H9 (cell line): ENCODE measurements at regions not wholly inside any gene's neighbourhood (a gene's known extent, or its start where the extent isn't known, plus 50 kb on each side); places are given as distances from the start of the nearest gene placed in this dataset.

ENCODE experiments used
- DNase-seq: peaks from one replicate; pipeline ENCODE4 v3.0.0-alpha.2; 2017
- H2AFZ ChIP-seq: one replicate; pipeline ENCODE4 v1.6.1; 2013; ENCODE audit warnings: mild to moderate bottlenecking, low read length, control low read depth, moderate library complexity
- H2AK5ac ChIP-seq: 2 replicates; pipeline ENCODE4 v1.6.1; 2013; ENCODE audit warnings: low read length, control low read depth, mixed read lengths; ENCODE audit not compliant: insufficient read length
- H2BK120ac ChIP-seq: one replicate; pipeline ENCODE4 v1.6.1; 2013; ENCODE audit warnings: low read depth, mild to moderate bottlenecking, low read length, control low read depth, inconsistent platforms; ENCODE audit not compliant: poor library complexity, severe bottlenecking
- H2BK12ac ChIP-seq: 2 replicates; pipeline ENCODE4 v1.6.1; 2013; ENCODE audit warnings: low read length, control low read depth, mixed read lengths, low read depth; ENCODE audit not compliant: insufficient read length
- H2BK15ac ChIP-seq: 2 replicates; pipeline ENCODE4 v1.6.1; 2013; ENCODE audit warnings: low read depth, low read length, control low read depth
- H2BK20ac ChIP-seq: one replicate; pipeline ENCODE4 v1.6.1; 2013; ENCODE audit warnings: low read depth, mild to moderate bottlenecking, low read length, control low read depth, inconsistent platforms; ENCODE audit not compliant: poor library complexity, severe bottlenecking
- H2BK5ac ChIP-seq: 2 replicates; pipeline ENCODE4 v1.6.1; 2013; ENCODE audit warnings: low read length, control low read depth, mixed read lengths; ENCODE audit not compliant: insufficient read length
- H3K14ac ChIP-seq: 2 replicates; pipeline ENCODE4 v1.6.1; 2013; ENCODE audit warnings: low read length, control low read depth; ENCODE audit not compliant: insufficient read depth
- H3K18ac ChIP-seq: 2 replicates; pipeline ENCODE4 v1.6.1; 2013; ENCODE audit warnings: low read depth, mild to moderate bottlenecking, mixed read lengths, low read length, control low read depth; ENCODE audit not compliant: insufficient read length
- H3K23ac ChIP-seq: 2 replicates; pipeline ENCODE4 v1.6.1; 2013; ENCODE audit warnings: low read length, control low read depth, mixed read lengths, low read depth; ENCODE audit not compliant: insufficient read length
- H3K23me2 ChIP-seq: 2 replicates; pipeline ENCODE4 v1.6.1; 2013; ENCODE audit warnings: low read depth, mild to moderate bottlenecking, mixed read lengths, low read length, control low read depth; ENCODE audit not compliant: insufficient read length, poor library complexity, severe bottlenecking
- H3K27ac ChIP-seq: 2 replicates; pipeline ENCODE4 v1.5.1; 2013; ENCODE audit warnings: low read length, control low read depth, mixed read lengths, low read depth; ENCODE audit not compliant: insufficient read length
- H3K27me3 ChIP-seq: 2 replicates; pipeline ENCODE4 v1.6.1; 2013; ENCODE audit warnings: low read length, control low read depth, inconsistent platforms; ENCODE audit not compliant: insufficient read depth
- H3K4ac ChIP-seq: 2 replicates; pipeline ENCODE4 v1.6.1; 2013; ENCODE audit warnings: low read depth, mild to moderate bottlenecking, control low read depth, inconsistent platforms, low read length, moderate library complexity
- H3K4me1 ChIP-seq: 2 replicates; pipeline ENCODE4 v1.6.1; 2013; ENCODE audit warnings: low read length, control low read depth, inconsistent platforms; ENCODE audit not compliant: insufficient read depth
- H3K4me2 ChIP-seq: 2 replicates; pipeline ENCODE4 v1.6.1; 2013; ENCODE audit warnings: low read length, control low read depth, mixed read lengths; ENCODE audit not compliant: insufficient read length, insufficient read depth
- H3K56ac ChIP-seq: 2 replicates; pipeline ENCODE4 v1.6.1; 2013; ENCODE audit warnings: low read depth, mild to moderate bottlenecking, mixed read lengths, low read length, control low read depth; ENCODE audit not compliant: insufficient read length
- H3K79me1 ChIP-seq: 2 replicates; pipeline ENCODE4 v1.6.1; 2013; ENCODE audit warnings: low read depth, mild to moderate bottlenecking, moderate library complexity, low read length, control low read depth, inconsistent platforms; ENCODE audit not compliant: insufficient read depth, poor library complexity, severe bottlenecking
- H3K79me2 ChIP-seq: 2 replicates; pipeline ENCODE4 v1.6.1; 2013; ENCODE audit warnings: low read length, control low read depth, inconsistent platforms; ENCODE audit not compliant: insufficient read depth
- H3K9ac ChIP-seq: 2 replicates; pipeline ENCODE4 v1.6.1; 2013; ENCODE audit warnings: low read length, control low read depth, mixed read lengths; ENCODE audit not compliant: insufficient read length; ENCODE audit errors: extremely low read depth
- H3K9me3 ChIP-seq: one replicate; pipeline ENCODE4 v1.6.1; 2013; ENCODE audit warnings: low read depth, low read length, inconsistent platforms; ENCODE audit not compliant: control insufficient read depth
- H3T11ph ChIP-seq: one replicate; pipeline ENCODE4 v1.6.1; 2013; ENCODE audit warnings: mild to moderate bottlenecking, low read length, control low read depth, inconsistent platforms
- H4K20me1 ChIP-seq: one replicate; pipeline ENCODE4 v1.6.1; 2013; ENCODE audit not compliant: control insufficient read depth, insufficient read length, insufficient read depth
- H4K5ac ChIP-seq: 2 replicates; pipeline ENCODE4 v1.6.1; 2013; ENCODE audit warnings: low read depth, mild to moderate bottlenecking, mixed read lengths, low read length, control low read depth; ENCODE audit not compliant: insufficient read length
- H4K8ac ChIP-seq: replicated peaks from 2 replicates; pipeline ENCODE4 v1.6.1; 2013; ENCODE audit warnings: low read length, control low read depth, mixed read lengths, low read depth; ENCODE audit not compliant: insufficient read length
- H4K91ac ChIP-seq: 2 replicates; pipeline ENCODE4 v1.6.1; 2013; ENCODE audit warnings: low read depth, mild to moderate bottlenecking, moderate library complexity, mixed read lengths, low read length, control low read depth; ENCODE audit not compliant: insufficient read length
- H3K27ac Mint-ChIP-seq, 3 experiments: 2 replicates in 2 of 3; 3 replicates in 1 of 3; pipeline ENCODE4 v1.8.0; 2020 to 2021; ENCODE audit warnings: mixed read lengths in 3 of 3, mild to moderate bottlenecking in 1 of 3, moderate library complexity in 1 of 3
- H3K27me3 Mint-ChIP-seq: 2 replicates; pipeline ENCODE4 v1.8.0; 2021; ENCODE audit warnings: low read depth, mild to moderate bottlenecking, moderate library complexity, mixed read lengths
- H3K36me3 Mint-ChIP-seq, 3 experiments: 2 replicates in 2 of 3; 3 replicates in 1 of 3; pipeline ENCODE4 v1.8.0; 2020 to 2021; ENCODE audit warnings: low read depth in 3 of 3, mixed read lengths in 3 of 3; ENCODE audit not compliant: insufficient read depth in 1 of 3
- H3K4me1 Mint-ChIP-seq, 2 experiments: 2 replicates each; pipeline ENCODE4 v1.8.0; 2020; ENCODE audit warnings: mixed read lengths in 2 of 2
- H3K4me3 Mint-ChIP-seq, 2 experiments: 2 replicates in 1 of 2; 3 replicates in 1 of 2; pipeline ENCODE4 v1.8.0; 2020 to 2021; ENCODE audit warnings: mild to moderate bottlenecking in 2 of 2, mixed read lengths in 2 of 2, moderate library complexity in 1 of 2
- H3K9me3 Mint-ChIP-seq, 2 experiments: 2 replicates in 1 of 2; 3 replicates in 1 of 2; pipeline ENCODE4 v1.8.0; 2020; ENCODE audit warnings: mild to moderate bottlenecking in 2 of 2, mixed read lengths in 2 of 2, moderate library complexity in 1 of 2
- TF ChIP-seq, protein P1 (sequence below): fragments of 200-600 bp; sonication (generic); conservative IDR thresholded peaks from 3 replicates; pipeline ENCODE4 v1.8.0; 2021; ENCODE audit warnings: antibody characterized with exemption, mild to moderate bottlenecking

DNA sequence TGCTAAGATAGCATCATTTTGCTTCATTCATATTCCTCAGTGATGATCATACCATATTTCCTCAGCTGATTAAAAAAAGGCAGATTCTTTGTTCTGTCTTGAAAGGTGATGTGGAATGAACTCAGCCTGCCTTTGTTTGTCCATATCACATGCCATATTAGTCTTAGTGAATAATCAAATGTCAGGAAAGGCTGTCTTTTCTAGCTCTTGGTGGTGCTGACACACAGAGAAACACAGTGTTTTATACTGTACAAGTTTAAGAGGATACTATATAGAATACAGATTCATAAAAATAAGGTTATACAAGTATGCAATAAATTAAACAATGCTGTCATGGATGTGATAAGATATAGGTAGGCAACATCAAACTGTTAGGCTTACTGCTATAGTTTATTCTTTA, 97.1 kb upstream of the FAM98A start:
- Histone ChIP-seq H3K4me1 (no peaks in the 10 kb centered on the region), H4K5ac (no peak overlapping the region), H4K8ac (no peak overlapping the region), H3K4ac (no peak overlapping the region), H2AFZ (no peak overlapping the region), H3K14ac (no peak overlapping the region), H2BK5ac (no peak overlapping the region), H3K9ac (no peak overlapping the region), H4K91ac (no peak overlapping the region), H3K79me1 (no peaks in the 10 kb centered on the region), H4K20me1 (no peaks in the 10 kb centered on the region), H3K56ac (no peak overlapping the region), H3K23me2 (peaks cover 3% of the 10 kb centered on the region), H3K79me2 (no peaks in the 10 kb centered on the region), H3K27me3 (no peaks in the 10 kb centered on the region), H2BK120ac (no peak overlapping the region), H3K23ac (no peak overlapping the region), H3K9me3 (no peaks in the 10 kb centered on the region), H2AK5ac (no peak overlapping the region), H2BK12ac (no peak overlapping the region), H2BK15ac (no peak overlapping the region), H3T11ph (no peak overlapping the region), H3K27ac (no peak overlapping the region), H2BK20ac (no peak overlapping the region), H3K18ac (no peak overlapping the region), H3K4me2 (no peak overlapping the region)
- TF ChIP-seq, protein P1, sequence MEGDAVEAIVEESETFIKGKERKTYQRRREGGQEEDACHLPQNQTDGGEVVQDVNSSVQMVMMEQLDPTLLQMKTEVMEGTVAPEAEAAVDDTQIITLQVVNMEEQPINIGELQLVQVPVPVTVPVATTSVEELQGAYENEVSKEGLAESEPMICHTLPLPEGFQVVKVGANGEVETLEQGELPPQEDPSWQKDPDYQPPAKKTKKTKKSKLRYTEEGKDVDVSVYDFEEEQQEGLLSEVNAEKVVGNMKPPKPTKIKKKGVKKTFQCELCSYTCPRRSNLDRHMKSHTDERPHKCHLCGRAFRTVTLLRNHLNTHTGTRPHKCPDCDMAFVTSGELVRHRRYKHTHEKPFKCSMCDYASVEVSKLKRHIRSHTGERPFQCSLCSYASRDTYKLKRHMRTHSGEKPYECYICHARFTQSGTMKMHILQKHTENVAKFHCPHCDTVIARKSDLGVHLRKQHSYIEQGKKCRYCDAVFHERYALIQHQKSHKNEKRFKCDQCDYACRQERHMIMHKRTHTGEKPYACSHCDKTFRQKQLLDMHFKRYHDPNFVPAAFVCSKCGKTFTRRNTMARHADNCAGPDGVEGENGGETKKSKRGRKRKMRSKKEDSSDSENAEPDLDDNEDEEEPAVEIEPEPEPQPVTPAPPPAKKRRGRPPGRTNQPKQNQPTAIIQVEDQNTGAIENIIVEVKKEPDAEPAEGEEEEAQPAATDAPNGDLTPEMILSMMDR: no peak
- Mint-ChIP-seq H3K4me3 (no peak overlapping the region), H3K4me1 (no peaks in the 10 kb centered on the region), H3K27ac (no peak overlapping the region), H3K9me3 (peaks cover 34 to 36% of the 10 kb centered on the region in 2 experiments), H3K27me3 (no peaks in the 10 kb centered on the region; the same call in 1 of the 2 replicates), H3K36me3 (peaks cover 22 to 48% (median 25%) of the 10 kb centered on the region in 3 experiments)
- no peak for DNase-seq
